ENCODE measurements at regions not wholly inside any gene's neighbourhood (a gene's known extent, or its start where the extent isn't known, plus 50 kb on each side); places are given as distances from the start of the nearest gene placed in this dataset.

DNA sequence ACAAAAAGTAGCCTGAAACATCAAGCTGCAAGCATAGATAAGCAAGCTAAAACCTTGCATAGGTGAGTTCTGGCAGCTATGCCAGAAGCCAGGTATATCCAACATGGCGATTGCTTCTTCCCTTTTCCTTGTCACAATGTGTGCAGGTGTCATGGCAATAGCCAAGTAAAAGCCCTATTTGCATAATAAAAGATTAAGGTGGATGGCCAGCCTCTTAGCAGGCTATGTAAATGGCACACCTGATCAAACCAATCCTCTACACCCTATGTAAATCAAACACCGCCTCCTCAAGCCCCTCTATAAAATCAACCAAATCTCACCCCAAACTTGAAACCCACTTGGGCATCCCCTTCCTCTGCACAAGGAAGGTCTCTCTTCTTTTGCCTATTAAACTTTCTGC lies 366.8 kb downstream of the VGLL3 start:
- intact Hi-C loops (cut with DNase I): no loop called here
- no peaks in the 10 kb centered on the region for H3K36me3 ChIP-seq (ENCODE audit: insufficient read depth in 1 of 2, low read depth in 1 of 2)
- no peaks in the 10 kb centered on the region for H3K27me3 ChIP-seq (ENCODE audit: insufficient read depth in 3 of 3, low read length in 2 of 3)
- WGBS, 3 donors: 89 to 94% (median 89%) methylated on average over 2 of the region's 2 CpGs
- TF ChIP-seq, protein P1, sequence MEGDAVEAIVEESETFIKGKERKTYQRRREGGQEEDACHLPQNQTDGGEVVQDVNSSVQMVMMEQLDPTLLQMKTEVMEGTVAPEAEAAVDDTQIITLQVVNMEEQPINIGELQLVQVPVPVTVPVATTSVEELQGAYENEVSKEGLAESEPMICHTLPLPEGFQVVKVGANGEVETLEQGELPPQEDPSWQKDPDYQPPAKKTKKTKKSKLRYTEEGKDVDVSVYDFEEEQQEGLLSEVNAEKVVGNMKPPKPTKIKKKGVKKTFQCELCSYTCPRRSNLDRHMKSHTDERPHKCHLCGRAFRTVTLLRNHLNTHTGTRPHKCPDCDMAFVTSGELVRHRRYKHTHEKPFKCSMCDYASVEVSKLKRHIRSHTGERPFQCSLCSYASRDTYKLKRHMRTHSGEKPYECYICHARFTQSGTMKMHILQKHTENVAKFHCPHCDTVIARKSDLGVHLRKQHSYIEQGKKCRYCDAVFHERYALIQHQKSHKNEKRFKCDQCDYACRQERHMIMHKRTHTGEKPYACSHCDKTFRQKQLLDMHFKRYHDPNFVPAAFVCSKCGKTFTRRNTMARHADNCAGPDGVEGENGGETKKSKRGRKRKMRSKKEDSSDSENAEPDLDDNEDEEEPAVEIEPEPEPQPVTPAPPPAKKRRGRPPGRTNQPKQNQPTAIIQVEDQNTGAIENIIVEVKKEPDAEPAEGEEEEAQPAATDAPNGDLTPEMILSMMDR (IDR thresholded peaks at IDR 0.05): no peak
- no peak for DNase-seq
- H3K4me3 ChIP-seq: no peak overlapping the region
- H3K4me1 ChIP-seq: no peaks in the 10 kb centered on the region
- no peak for ATAC-seq
- no peaks in the 10 kb centered on the region for H3K9me3 ChIP-seq
- no peak overlapping the region for H3K27ac ChIP-seq

DNA sequence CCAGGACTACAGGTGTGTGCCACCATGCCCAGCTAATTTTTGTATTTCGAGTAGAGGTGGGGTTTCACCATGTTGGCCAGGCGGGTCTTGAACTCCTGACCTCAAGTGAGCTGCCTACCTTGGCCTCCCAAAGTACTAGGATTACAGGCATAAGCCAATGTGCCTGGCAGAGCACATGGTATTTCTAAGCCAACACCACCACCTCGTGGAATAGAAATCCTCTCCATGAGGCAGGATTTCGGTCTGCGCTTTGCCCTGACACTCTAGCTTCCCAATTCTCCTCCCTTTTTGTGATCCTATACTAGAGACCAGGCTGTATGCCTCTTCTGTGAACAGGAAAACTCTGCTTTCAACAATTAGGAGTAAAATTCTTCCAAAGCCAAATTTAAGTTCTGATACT lies 372.2 kb downstream of the VGLL3 start:
- Histone ChIP-seq H3K27ac (no peak overlapping the region), H3K36me3 (ENCODE audit: insufficient read depth in 1 of 2, low read depth in 1 of 2) (no peaks in the 10 kb centered on the region), H3K27me3 (ENCODE audit: insufficient read depth in 3 of 3, low read length in 2 of 3) (no peaks in the 10 kb centered on the region), H3K4me1 (no peaks in the 10 kb centered on the region), H3K9me3 (no peaks in the 10 kb centered on the region), H3K4me3 (no peak overlapping the region)
- TF ChIP-seq, protein P1 (IDR thresholded peaks at IDR 0.05): no peak
- intact Hi-C loops (cut with DNase I): no loop called here
- no peak for DNase-seq
- no peak for ATAC-seq
- 66 to 67% (median 67%) methylated on average over 5 of the region's 5 CpGs for WGBS, 3 donors

DNA sequence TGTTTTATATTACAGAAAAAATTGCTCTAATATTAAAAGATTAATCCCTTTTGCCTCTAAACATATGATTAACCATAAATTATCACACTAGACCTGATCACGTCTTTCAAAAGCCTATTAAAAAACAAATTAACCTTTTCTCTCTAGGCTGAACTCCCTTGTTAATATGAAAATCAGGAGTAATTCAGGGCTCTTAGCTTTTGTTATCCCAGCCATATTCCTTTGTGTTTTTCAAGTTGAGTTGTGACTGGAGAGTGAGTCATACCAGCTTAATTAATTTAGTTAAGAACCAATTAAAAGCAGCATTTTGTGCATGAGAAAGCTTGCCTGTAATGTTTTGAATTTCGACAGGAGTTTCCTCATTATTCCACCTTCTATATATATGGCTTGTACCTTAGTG lies 385.8 kb downstream of the VGLL3 start:
- DNase-seq (no peak), ATAC-seq (no peak)
- TF ChIP-seq, protein P1 (IDR thresholded peaks at IDR 0.05): no peak
- Histone ChIP-seq H3K9me3 (no peaks in the 10 kb centered on the region), H3K27me3 (ENCODE audit: insufficient read depth in 3 of 3, low read length in 2 of 3) (no peaks in the 10 kb centered on the region), H3K36me3 (ENCODE audit: insufficient read depth in 1 of 2, low read depth in 1 of 2) (no peaks in the 10 kb centered on the region), H3K4me1 (no peaks in the 10 kb centered on the region), H3K4me3 (no peak overlapping the region), H3K27ac (no peak overlapping the region)
- WGBS, 3 donors: 60 to 62% (median 60%) methylated on average over 2 of the region's 2 CpGs
- intact Hi-C loops (cut with DNase I): no loop called here

DNA sequence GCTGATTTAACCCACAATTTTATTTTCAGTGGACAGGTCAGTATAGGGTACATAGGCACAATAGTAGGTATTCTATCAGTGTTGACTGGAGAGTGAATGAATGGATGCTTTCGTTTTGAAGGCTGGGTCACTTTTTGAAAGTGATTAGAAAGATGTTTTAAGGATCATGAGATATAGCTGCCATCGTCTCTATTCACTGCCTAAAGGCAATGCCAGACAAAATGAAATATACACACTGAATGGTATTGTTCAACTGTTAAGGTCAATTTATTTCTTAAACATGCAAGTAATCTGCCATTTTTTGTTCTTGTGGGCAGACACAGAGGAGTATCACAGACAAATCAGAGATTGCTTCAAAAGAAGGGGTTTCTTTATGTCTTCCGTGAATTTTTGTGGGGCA lies 395.3 kb downstream of the VGLL3 start:
- H3K27me3 ChIP-seq (ENCODE audit: insufficient read depth in 3 of 3, low read length in 2 of 3): no peaks in the 10 kb centered on the region
- ATAC-seq (no peak), DNase-seq (no peak)
- H3K36me3 ChIP-seq (ENCODE audit: insufficient read depth in 1 of 2, low read depth in 1 of 2): no peaks in the 10 kb centered on the region
- no peaks in the 10 kb centered on the region for H3K4me1 ChIP-seq
- intact Hi-C loops (cut with DNase I): no loop called here
- H3K9me3 ChIP-seq: no peaks in the 10 kb centered on the region
- TF ChIP-seq, protein P1 (IDR thresholded peaks at IDR 0.05): no peak
- no peak overlapping the region for H3K4me3 ChIP-seq
- H3K27ac ChIP-seq: no peak overlapping the region
- WGBS, 3 donors: 73 to 81% (median 80%) methylated on average over 3 of the region's 3 CpGs

DNA sequence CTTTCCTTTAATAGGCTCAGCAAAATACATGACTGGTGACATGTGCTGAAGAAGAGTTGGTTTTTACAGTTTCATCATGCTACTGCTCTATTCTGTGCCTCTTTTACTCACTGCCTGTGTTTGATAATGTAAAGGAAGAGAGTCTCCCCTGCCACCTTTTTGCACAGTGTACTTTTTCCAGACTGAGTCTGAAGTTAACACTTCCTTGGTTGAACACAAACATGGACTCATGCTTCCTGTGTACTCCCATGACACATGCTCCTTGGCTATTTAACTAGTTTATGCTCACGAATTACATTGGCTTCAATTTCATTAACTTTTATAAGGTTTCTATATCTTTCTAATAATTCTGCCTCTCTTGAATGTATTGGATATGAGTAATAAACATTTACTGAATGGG lies 396.1 kb downstream of the VGLL3 start:
- TF ChIP-seq, protein P1 (IDR thresholded peaks at IDR 0.05): no peak
- Histone ChIP-seq H3K9me3 (no peaks in the 10 kb centered on the region), H3K36me3 (ENCODE audit: insufficient read depth in 1 of 2, low read depth in 1 of 2) (no peaks in the 10 kb centered on the region), H3K27me3 (ENCODE audit: insufficient read depth in 3 of 3, low read length in 2 of 3) (no peaks in the 10 kb centered on the region), H3K4me3 (no peak overlapping the region), H3K4me1 (no peaks in the 10 kb centered on the region), H3K27ac (no peak overlapping the region)
- 15 to 33% (median 28%) methylated on average over 1 of the region's 1 CpG for WGBS, 3 donors
- DNase-seq (no peak), ATAC-seq (no peak)
- intact Hi-C loops (cut with DNase I): no loop called here

Data from psoas muscle (tissue), 7 donors.